HG03159 (cell line): ENCODE measurements at regions not wholly inside any gene's neighbourhood (a gene's known extent, or its start where the extent isn't known, plus 50 kb on each side); places are given as distances from the start of the nearest gene placed in this dataset.
A peak's percentile ranks its signal among the peaks of the same experiment; 100 is the strongest.

Experiments used
- ATAC-seq: cut with Tn5 transposase; IDR thresholded peaks from one replicate; pipeline ENCODE4 v1.9.1; 2021; ENCODE audit warnings: mild to moderate bottlenecking, moderate library complexity; ENCODE audit not compliant: unreplicated experiment

GRCh38 chr7:127447326-127447945 is 54.9 kb upstream of the ZNF800 start:
- peak; percentile 100 for ATAC-seq

GRCh38 chr7:127446842-127447241 is 54.3 kb upstream of the ZNF800 start:
- no peak for ATAC-seq
